Effector memory CD4-positive, alpha-beta T cell (primary cell): ENCODE measurements at regions not wholly inside any gene's neighbourhood (a gene's known extent, or its start where the extent isn't known, plus 50 kb on each side); places are given as distances from the start of the nearest gene placed in this dataset.

Experiments
- DNase-seq, 3 donors: peaks; one replicate each; pipeline ENCODE4 v3.0.0-alpha.2; 2020
- H3K27ac ChIP-seq: 2 replicates; pipeline ENCODE4 v1.7.0; 2013; ENCODE audit warnings: mild to moderate bottlenecking, low read length, moderate library complexity; ENCODE audit not compliant: insufficient read depth, poor library complexity, severe bottlenecking
- H3K27me3 ChIP-seq: replicated peaks from 2 replicates; pipeline ENCODE4 v1.7.0; 2013; ENCODE audit warnings: mild to moderate bottlenecking, low read length; ENCODE audit not compliant: insufficient read depth, control insufficient read depth, poor library complexity, severe bottlenecking
- H3K36me3 ChIP-seq: 2 replicates; pipeline ENCODE4 v1.7.0; 2013; ENCODE audit warnings: mild to moderate bottlenecking, low read length, moderate library complexity; ENCODE audit not compliant: control insufficient read depth, insufficient read depth
- H3K4me1 ChIP-seq: 2 replicates; pipeline ENCODE4 v1.7.0; 2013; ENCODE audit warnings: low read length, mild to moderate bottlenecking; ENCODE audit not compliant: control insufficient read depth, insufficient read depth, poor library complexity, severe bottlenecking
- H3K4me3 ChIP-seq: 2 replicates; pipeline ENCODE4 v1.7.0; 2013; ENCODE audit warnings: low read length, low read depth, mild to moderate bottlenecking; ENCODE audit not compliant: insufficient read depth, poor library complexity, severe bottlenecking
- H3K9me3 ChIP-seq: 2 replicates; pipeline ENCODE4 v1.7.0; 2013; ENCODE audit warnings: mild to moderate bottlenecking, low read length, moderate library complexity; ENCODE audit not compliant: control insufficient read depth

GRCh38 chr2:13536941-13537340, 820.2 kb downstream of the TRIB2 start:
- Histone ChIP-seq H3K4me1 (no peaks in the 10 kb centered on the region), H3K9me3 (no peaks in the 10 kb centered on the region), H3K27ac (no peak overlapping the region), H3K36me3 (no peaks in the 10 kb centered on the region), H3K4me3 (no peak overlapping the region), H3K27me3 (no peaks in the 10 kb centered on the region)
- DNase-seq, result no peak

- no peak for DNase-seq
- Histone ChIP-seq H3K4me1 (no peaks in the 10 kb centered on the region), H3K9me3 (no peaks in the 10 kb centered on the region), H3K4me3 (no peak overlapping the region), H3K36me3 (no peaks in the 10 kb centered on the region), H3K27ac (no peak overlapping the region), H3K27me3 (no peaks in the 10 kb centered on the region)
Measured at GRCh38 chr2:13537771-13538349, 821.1 kb downstream of the TRIB2 start.

GRCh38 chr2:13539296-13539695, 822.6 kb downstream of the TRIB2 start:
- Histone ChIP-seq H3K27me3 (no peaks in the 10 kb centered on the region), H3K4me3 (no peak overlapping the region), H3K9me3 (no peaks in the 10 kb centered on the region), H3K4me1 (no peaks in the 10 kb centered on the region), H3K27ac (no peak overlapping the region), H3K36me3 (no peaks in the 10 kb centered on the region)
- no peak for DNase-seq

GRCh38 chr2:13542061-13542460, 825.3 kb downstream of the TRIB2 start:
- H3K36me3 ChIP-seq, result no peaks in the 10 kb centered on the region
- H3K27ac ChIP-seq, result no peak overlapping the region
- no peak overlapping the region for H3K4me3 ChIP-seq
- no peaks in the 10 kb centered on the region for H3K27me3 ChIP-seq
- H3K9me3 ChIP-seq, result no peaks in the 10 kb centered on the region
- H3K4me1 ChIP-seq, result no peaks in the 10 kb centered on the region
- DNase-seq, result no peak

GRCh38 chr2:13542642-13543041, 825.9 kb downstream of the TRIB2 start:
- no peak for DNase-seq
- Histone ChIP-seq H3K27me3 (no peaks in the 10 kb centered on the region), H3K36me3 (no peaks in the 10 kb centered on the region), H3K4me1 (no peaks in the 10 kb centered on the region), H3K4me3 (no peak overlapping the region), H3K27ac (no peak overlapping the region), H3K9me3 (no peaks in the 10 kb centered on the region)

- no peak for DNase-seq
Measured at GRCh38 chr2:13543550-13543949, 826.8 kb downstream of the TRIB2 start.

GRCh38 chr2:13545320-13545719, 828.6 kb downstream of the TRIB2 start:
- no peak overlapping the region for H3K27ac ChIP-seq
- DNase-seq, result no peak
- H3K9me3 ChIP-seq, result no peaks in the 10 kb centered on the region
- no peaks in the 10 kb centered on the region for H3K27me3 ChIP-seq
- no peaks in the 10 kb centered on the region for H3K36me3 ChIP-seq
- H3K4me1 ChIP-seq, result no peaks in the 10 kb centered on the region
- no peak overlapping the region for H3K4me3 ChIP-seq

More at GRCh38 chr2:13543550-13543949, 826.8 kb downstream of the TRIB2 start:
- no peak overlapping the region for H3K4me3 ChIP-seq
- H3K36me3 ChIP-seq, result no peaks in the 10 kb centered on the region
- H3K9me3 ChIP-seq, result no peaks in the 10 kb centered on the region
- no peaks in the 10 kb centered on the region for H3K27me3 ChIP-seq
- no peak overlapping the region for H3K27ac ChIP-seq
- no peaks in the 10 kb centered on the region for H3K4me1 ChIP-seq

GRCh38 chr2:13546131-13546530, 829.4 kb downstream of the TRIB2 start:
- H3K4me3 ChIP-seq, result no peak overlapping the region
- DNase-seq, result no peak
- no peaks in the 10 kb centered on the region for H3K9me3 ChIP-seq
- no peaks in the 10 kb centered on the region for H3K27me3 ChIP-seq
- no peaks in the 10 kb centered on the region for H3K4me1 ChIP-seq
- H3K36me3 ChIP-seq, result no peaks in the 10 kb centered on the region
- H3K27ac ChIP-seq, result no peak overlapping the region

- H3K4me1 ChIP-seq, result no peaks in the 10 kb centered on the region
- H3K36me3 ChIP-seq, result no peaks in the 10 kb centered on the region
- H3K27ac ChIP-seq, result no peak overlapping the region
- no peaks in the 10 kb centered on the region for H3K9me3 ChIP-seq
- DNase-seq, result no peak
- H3K4me3 ChIP-seq, result no peak overlapping the region
- H3K27me3 ChIP-seq, result no peaks in the 10 kb centered on the region
Measured at GRCh38 chr2:13550285-13551231, 833.8 kb downstream of the TRIB2 start.

- Histone ChIP-seq H3K4me3 (no peak overlapping the region), H3K27me3 (no peaks in the 10 kb centered on the region), H3K27ac (no peak overlapping the region), H3K9me3 (no peaks in the 10 kb centered on the region), H3K4me1 (no peaks in the 10 kb centered on the region), H3K36me3 (no peaks in the 10 kb centered on the region)
- no peak for DNase-seq
Measured at GRCh38 chr2:13558368-13558767, 841.6 kb downstream of the TRIB2 start.
